Activated T-cell treated with anti-CD3 and anti-CD28 coated beads, Interleukin-2, amount 50 U/mL, for 4 hours (primary cell): ENCODE measurements at regions not wholly inside any gene's neighbourhood (a gene's known extent, or its start where the extent isn't known, plus 50 kb on each side); places are given as distances from the start of the nearest gene placed in this dataset.

Source experiments
- ATAC-seq, 2 donors: fragments of 200-7000 bp; cut with Tn5 transposase; one replicate each; pipeline ENCODE4 v1.10.0; 2021
- DNase-seq: peaks from one replicate; pipeline ENCODE4 v3.0.0-alpha.2; 2020
- H3K27me3 Mint-ChIP-seq: one replicate; pipeline ENCODE4 v1.8.0; 2021; ENCODE audit warnings: low read depth, mixed read lengths
- H3K36me3 Mint-ChIP-seq: one replicate; pipeline ENCODE4 v1.8.0; 2022; ENCODE audit warnings: mixed read lengths; ENCODE audit not compliant: insufficient read depth
- H3K4me1 Mint-ChIP-seq: one replicate; pipeline ENCODE4 v1.8.0; 2021; ENCODE audit warnings: low read depth, mixed read lengths
- H3K4me3 Mint-ChIP-seq: one replicate; pipeline ENCODE4 v1.8.0; 2021; ENCODE audit warnings: mild to moderate bottlenecking, moderate library complexity, mixed read lengths
- H3K9me3 Mint-ChIP-seq: one replicate; pipeline ENCODE4 v1.8.0; 2021; ENCODE audit warnings: mixed read lengths

DNA sequence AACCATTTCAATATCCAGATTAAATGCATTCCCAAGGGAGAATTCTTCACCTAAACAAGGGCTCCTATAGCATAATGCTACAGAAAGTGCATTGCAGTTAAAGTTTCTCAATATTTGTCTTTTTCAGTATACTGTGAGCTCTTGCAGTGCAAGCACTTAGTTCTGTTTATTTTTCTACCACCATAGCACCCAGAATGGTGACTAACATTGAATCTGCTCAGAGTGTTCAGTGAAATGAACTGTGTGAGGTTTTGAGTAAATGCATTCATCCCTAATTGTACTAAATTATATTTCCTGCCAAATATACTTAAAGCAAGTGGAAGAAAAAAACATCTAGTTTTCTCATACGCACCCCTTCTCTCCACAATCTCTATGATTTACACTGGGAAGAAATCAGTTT lies 383.9 kb downstream of the PCDH7 start:
- Mint-ChIP-seq H3K4me3 (no peak overlapping the region), H3K9me3 (peaks cover 3% of the 10 kb centered on the region), H3K4me1 (no peaks in the 10 kb centered on the region), H3K36me3 (no peaks in the 10 kb centered on the region), H3K27me3 (no peaks in the 10 kb centered on the region)
- DNase-seq (no peak), ATAC-seq (no peak)

DNA sequence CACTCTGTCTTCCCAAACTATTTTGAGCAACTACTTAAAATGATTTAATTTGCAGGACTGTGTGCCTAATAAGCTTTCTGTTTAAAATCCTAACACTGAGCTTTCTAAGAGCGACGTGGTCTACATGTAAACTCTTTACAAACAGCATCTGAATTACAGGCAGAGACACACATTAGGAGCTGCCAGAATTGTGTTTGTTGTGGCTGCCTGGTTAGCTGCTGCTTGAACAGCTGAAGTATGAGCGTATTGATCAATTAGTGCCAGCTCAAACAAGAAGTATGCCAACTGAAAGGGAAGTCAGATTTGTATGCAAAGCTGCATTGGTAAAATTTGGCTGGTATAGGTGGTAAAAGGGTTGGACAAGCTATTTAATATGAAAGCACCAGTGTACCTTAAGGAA lies 384.4 kb downstream of the PCDH7 start:
- H3K9me3 Mint-ChIP-seq: peaks cover 3% of the 10 kb centered on the region
- ATAC-seq (no peak), DNase-seq (no peak)
- no peak overlapping the region for H3K4me3 Mint-ChIP-seq
- H3K4me1 Mint-ChIP-seq: no peaks in the 10 kb centered on the region
- H3K27me3 Mint-ChIP-seq: no peaks in the 10 kb centered on the region
- H3K36me3 Mint-ChIP-seq: no peaks in the 10 kb centered on the region

DNA sequence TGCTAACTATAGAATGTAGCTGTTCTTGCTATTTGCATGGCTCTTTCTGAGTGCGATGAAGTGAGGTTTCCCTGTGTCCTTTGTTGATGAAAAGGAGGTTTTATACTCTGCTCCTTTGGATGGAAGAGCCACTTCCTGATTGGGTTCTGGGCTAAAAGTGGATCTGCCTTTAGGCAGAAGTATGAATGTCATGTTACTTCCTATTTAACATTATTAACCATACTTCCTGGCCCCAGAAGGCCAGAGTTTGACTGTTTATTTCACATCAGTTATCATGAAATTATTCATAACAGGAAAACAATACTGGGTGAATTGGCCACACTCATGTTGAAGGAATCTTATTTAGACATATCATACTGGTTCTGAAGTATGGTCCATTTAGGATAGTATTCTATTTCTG lies 386.2 kb downstream of the PCDH7 start:
- Mint-ChIP-seq H3K9me3 (peaks cover 3% of the 10 kb centered on the region), H3K4me3 (no peak overlapping the region), H3K36me3 (no peaks in the 10 kb centered on the region), H3K4me1 (no peaks in the 10 kb centered on the region), H3K27me3 (no peaks in the 10 kb centered on the region)
- ATAC-seq: no peak
- no peak for DNase-seq

DNA sequence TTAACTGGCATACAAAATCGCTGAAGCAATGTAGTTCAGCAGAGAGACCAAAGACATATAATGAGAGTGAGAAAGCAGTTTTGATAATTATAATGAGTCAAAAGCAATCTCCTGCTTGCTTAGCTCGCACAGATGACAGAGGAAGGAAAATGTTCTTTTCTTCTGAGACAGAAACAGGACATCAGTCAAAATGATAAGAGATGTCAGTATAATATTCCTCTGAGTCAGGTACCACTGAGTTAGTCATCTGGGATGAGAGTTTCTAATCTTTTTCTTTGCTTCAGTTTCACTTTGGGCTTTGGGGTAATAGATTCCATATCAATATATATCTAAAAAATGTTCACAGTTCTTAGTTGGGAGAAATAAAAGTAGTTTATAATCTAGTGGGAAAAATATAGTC lies 387.2 kb downstream of the PCDH7 start:
- Mint-ChIP-seq H3K4me3 (no peak overlapping the region), H3K4me1 (no peaks in the 10 kb centered on the region), H3K9me3 (peaks cover 3% of the 10 kb centered on the region), H3K36me3 (no peaks in the 10 kb centered on the region), H3K27me3 (no peaks in the 10 kb centered on the region)
- ATAC-seq (no peak), DNase-seq (no peak)

DNA sequence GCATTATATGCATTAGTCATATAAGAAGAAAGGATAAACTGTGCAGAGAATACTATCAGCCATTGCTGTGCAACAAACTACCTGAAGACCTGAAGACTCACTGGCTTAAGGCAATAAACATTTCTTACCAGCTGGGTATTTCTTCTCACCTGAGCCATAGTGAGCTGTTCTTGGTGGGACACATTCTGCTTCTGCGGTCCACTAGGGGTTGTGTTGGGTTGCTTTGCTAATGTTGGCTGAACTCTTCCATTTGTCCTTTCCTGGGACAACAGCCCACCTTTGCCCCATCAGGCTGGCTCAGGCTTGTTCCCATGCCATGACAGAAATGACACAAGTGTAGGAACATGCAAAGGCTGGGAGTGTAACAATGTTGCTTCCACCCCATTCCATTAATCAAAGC lies 388.6 kb downstream of the PCDH7 start:
- Mint-ChIP-seq H3K9me3 (no peaks in the 10 kb centered on the region), H3K4me1 (no peaks in the 10 kb centered on the region), H3K4me3 (no peak overlapping the region), H3K36me3 (no peaks in the 10 kb centered on the region), H3K27me3 (no peaks in the 10 kb centered on the region)
- no peak for DNase-seq
- no peak for ATAC-seq

DNA sequence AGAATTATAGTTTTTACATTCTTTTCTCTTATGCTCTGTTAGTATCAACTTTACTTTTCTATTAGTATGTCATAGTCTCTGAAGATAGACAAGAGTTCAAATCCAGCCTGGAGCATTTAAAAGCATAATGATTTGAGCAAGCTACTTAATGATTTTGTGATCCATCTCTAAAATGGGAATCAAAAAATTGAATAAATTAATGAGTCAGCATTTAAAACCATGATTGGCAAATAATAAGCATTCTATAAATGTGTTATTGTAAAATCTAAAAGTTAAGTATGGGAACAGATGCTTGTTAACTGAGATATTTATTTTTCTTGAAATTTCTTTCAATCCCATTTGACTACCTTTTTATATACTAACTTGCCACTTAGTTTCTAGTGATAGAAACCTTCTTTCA lies 391.6 kb downstream of the PCDH7 start:
- Mint-ChIP-seq H3K36me3 (no peaks in the 10 kb centered on the region), H3K27me3 (no peaks in the 10 kb centered on the region), H3K4me3 (no peak overlapping the region), H3K4me1 (no peaks in the 10 kb centered on the region), H3K9me3 (no peaks in the 10 kb centered on the region)
- DNase-seq (no peak), ATAC-seq (no peak)

DNA sequence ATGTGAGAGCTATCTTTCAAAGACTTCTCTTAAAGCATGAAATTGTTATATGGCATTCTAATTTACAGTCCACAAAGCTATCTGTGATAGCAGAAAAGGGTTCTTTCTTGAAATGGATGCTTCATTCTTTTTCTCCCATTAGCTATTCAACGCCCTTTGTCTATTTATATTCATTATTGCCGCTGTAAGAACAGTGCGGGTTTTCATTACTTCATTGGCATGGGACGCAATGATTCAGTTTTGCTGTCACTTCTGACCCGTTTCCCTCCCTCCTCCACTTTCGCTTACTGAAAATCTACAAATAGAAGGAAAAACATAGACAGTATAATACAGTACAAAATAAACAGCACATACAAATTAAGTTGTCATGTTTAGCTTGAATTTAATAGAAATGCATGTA lies 394.6 kb downstream of the PCDH7 start:
- no peak for DNase-seq
- H3K4me3 Mint-ChIP-seq: no peak overlapping the region
- H3K4me1 Mint-ChIP-seq: no peaks in the 10 kb centered on the region
- ATAC-seq: no peak
- no peaks in the 10 kb centered on the region for H3K9me3 Mint-ChIP-seq
- no peaks in the 10 kb centered on the region for H3K27me3 Mint-ChIP-seq
- no peaks in the 10 kb centered on the region for H3K36me3 Mint-ChIP-seq

DNA sequence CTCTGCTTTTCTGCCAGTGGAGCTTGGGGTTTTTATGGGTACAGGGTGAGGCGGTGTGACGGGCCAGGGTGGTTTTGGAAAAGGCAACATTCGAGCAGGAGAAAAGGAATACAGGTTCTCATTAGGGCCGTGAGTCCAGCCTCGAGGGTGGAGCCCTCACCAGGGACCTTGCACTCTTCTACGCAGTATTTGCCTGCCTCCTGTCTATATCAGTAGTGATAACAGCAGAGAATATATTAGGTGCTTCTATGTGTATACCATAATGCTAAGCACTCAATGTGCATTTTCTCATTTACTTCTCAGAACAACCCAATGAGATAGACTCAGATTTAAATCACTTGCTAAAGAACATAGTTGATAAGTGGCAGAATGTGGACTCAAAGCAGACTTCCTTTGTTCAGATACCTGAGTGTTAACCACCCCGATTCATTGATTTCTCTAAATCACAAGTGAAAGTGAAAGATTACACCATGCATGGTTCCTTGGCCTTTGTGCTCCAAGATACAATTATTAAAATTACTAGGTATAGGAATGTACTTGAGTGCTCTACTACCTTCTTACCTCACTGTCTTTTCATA lies 403.9 kb downstream of the PCDH7 start:
- DNase-seq: no peak
- Mint-ChIP-seq H3K4me1 (no peaks in the 10 kb centered on the region), H3K27me3 (no peaks in the 10 kb centered on the region), H3K9me3 (peaks cover 11% of the 10 kb centered on the region), H3K4me3 (no peak overlapping the region), H3K36me3 (no peaks in the 10 kb centered on the region)
- ATAC-seq: no peak

DNA sequence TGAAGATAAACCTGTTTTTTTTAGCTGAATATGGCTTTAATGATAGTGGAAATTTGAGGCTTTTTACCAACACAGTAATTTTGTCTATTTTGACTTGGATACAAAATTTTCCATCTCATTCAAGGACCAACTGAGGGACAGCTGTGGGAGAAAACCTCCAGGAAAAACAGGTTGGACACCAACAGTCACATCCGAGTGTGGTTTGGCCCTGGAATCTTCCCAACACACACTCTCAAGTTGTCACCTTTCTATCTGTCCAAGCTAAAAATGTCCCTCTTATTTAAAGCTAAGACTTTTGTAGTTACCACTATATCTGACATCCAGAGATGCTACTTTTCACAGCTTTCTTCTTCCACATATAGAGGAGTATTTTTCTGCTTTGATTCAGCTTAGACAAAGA lies 404.9 kb downstream of the PCDH7 start:
- ATAC-seq (no peak), DNase-seq (no peak)
- H3K36me3 Mint-ChIP-seq: no peaks in the 10 kb centered on the region
- no peaks in the 10 kb centered on the region for H3K4me1 Mint-ChIP-seq
- no peak overlapping the region for H3K4me3 Mint-ChIP-seq
- no peaks in the 10 kb centered on the region for H3K27me3 Mint-ChIP-seq
- H3K9me3 Mint-ChIP-seq: peaks cover 13% of the 10 kb centered on the region

DNA sequence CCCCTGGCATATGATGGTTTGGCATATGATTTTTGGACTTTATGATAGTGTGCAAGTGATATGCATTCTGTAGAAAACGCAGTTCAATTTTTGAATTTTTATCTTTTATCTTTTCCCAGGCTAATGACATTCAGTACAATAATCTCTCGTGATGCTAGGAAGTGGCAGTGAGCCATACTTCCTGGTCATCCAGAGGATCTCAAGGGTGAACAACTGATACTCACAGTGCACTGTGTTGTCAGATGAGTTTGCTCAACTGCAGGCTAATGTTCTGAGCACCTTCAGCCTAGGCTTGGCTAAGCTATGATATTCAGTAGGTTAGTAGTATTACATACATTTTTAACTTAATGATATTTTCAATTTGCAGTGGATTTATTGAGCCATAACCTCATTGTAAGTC lies 405.3 kb downstream of the PCDH7 start:
- Mint-ChIP-seq H3K4me3 (no peak overlapping the region), H3K27me3 (no peaks in the 10 kb centered on the region)
- ATAC-seq: no peak

DNA sequence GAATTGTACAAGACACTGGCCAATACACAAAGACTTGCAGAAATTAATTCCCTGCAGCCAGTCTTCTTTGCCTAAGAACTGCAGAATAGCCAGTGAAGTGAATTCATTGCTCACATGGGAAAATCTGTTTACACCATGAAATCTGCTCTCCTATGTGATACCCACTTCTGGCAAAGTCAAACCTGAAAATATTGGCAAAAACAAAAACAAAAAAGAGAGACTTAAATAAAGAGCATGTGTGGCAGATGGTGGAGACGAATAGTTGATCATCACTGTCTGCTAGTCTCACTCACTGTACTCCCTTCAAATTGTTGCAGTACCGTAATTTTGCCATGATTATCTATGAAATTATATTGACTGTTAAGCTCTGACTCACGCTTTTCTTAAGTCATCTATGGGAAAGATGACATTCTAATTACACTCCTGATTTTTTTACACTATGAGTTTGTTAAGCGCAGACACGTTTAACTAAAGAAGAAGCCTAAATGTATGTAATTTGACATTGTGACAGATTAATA lies 406.8 kb downstream of the PCDH7 start:
- Mint-ChIP-seq H3K9me3 (peaks cover 16% of the 10 kb centered on the region), H3K4me3 (no peak overlapping the region), H3K36me3 (no peaks in the 10 kb centered on the region), H3K4me1 (no peaks in the 10 kb centered on the region), H3K27me3 (no peaks in the 10 kb centered on the region)
- DNase-seq (no peak), ATAC-seq (no peak)

More for the DNA sequence above, 405.3 kb downstream of the PCDH7 start:
- no peaks in the 10 kb centered on the region for H3K36me3 Mint-ChIP-seq
- H3K9me3 Mint-ChIP-seq: peaks cover 10% of the 10 kb centered on the region
- no peak for DNase-seq
- no peaks in the 10 kb centered on the region for H3K4me1 Mint-ChIP-seq

DNA sequence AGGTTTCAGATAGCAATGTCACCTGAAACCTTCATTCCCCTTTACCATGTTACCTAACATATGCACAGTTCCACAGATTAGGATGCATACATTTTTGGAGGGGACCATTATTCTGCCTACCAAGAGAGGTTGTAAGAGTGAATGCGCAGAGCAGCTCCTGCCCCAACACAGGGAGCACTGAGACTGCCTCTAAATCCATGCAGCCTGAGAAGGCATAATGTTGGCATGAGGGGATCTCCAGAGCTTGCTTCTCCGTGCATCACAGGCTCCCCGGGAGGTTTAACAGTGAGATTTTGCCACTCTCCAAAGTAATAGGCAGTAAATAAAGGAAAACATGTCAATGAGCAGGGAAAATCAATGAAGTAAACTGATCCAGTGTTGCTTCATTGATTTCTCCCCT lies 410.8 kb downstream of the PCDH7 start:
- Mint-ChIP-seq H3K9me3 (peaks cover 12% of the 10 kb centered on the region), H3K36me3 (no peaks in the 10 kb centered on the region), H3K27me3 (no peaks in the 10 kb centered on the region), H3K4me3 (no peak overlapping the region), H3K4me1 (no peaks in the 10 kb centered on the region)
- DNase-seq (no peak), ATAC-seq (no peak)

DNA sequence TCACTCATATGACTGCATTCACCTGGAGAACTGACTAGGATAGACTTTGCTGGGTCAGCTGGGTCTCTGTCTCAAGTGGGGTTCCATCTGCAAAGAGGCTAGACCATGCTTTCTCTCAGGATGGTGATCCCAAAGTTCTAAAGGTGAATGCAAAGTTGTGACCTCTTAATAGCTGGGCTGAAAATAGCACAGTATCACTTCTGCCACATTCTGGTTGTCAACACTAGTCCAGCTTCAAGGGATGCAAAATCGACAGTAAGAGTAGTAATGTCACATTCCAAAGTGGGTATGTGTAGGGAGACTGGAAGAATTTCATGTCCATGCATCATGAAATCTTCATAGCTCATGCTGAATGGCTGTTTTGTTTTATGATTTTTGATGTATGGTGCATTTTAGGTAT lies 414.6 kb downstream of the PCDH7 start:
- H3K9me3 Mint-ChIP-seq: peaks cover 22% of the 10 kb centered on the region

DNA sequence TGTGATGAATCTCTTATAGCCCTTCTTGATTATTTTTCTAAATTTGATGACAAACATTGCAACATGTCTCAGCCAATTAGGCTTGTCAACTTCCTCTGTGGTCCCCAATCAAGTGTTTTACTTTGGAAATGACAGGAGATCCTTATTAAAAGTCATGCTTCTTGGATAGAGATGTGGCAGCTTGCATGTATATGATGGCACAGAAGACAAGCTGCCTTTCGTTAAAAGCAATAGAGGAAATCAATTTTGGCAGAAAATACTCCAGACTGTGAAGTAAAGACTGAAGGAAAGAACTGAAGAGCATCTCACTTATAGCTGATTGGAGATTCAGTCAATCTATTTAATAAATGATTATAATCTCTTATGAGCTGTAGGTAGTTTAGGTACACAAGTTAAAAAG lies 419.6 kb downstream of the PCDH7 start:
- peaks cover 21% of the 10 kb centered on the region for H3K9me3 Mint-ChIP-seq
- ATAC-seq: no peak
- DNase-seq: no peak
- no peaks in the 10 kb centered on the region for H3K36me3 Mint-ChIP-seq
- no peaks in the 10 kb centered on the region for H3K27me3 Mint-ChIP-seq
- no peaks in the 10 kb centered on the region for H3K4me1 Mint-ChIP-seq
- no peak overlapping the region for H3K4me3 Mint-ChIP-seq

More for the DNA sequence above, 414.6 kb downstream of the PCDH7 start:
- Mint-ChIP-seq H3K36me3 (no peaks in the 10 kb centered on the region), H3K27me3 (no peaks in the 10 kb centered on the region), H3K4me3 (no peak overlapping the region), H3K4me1 (no peaks in the 10 kb centered on the region)
- DNase-seq (no peak), ATAC-seq (no peak)

DNA sequence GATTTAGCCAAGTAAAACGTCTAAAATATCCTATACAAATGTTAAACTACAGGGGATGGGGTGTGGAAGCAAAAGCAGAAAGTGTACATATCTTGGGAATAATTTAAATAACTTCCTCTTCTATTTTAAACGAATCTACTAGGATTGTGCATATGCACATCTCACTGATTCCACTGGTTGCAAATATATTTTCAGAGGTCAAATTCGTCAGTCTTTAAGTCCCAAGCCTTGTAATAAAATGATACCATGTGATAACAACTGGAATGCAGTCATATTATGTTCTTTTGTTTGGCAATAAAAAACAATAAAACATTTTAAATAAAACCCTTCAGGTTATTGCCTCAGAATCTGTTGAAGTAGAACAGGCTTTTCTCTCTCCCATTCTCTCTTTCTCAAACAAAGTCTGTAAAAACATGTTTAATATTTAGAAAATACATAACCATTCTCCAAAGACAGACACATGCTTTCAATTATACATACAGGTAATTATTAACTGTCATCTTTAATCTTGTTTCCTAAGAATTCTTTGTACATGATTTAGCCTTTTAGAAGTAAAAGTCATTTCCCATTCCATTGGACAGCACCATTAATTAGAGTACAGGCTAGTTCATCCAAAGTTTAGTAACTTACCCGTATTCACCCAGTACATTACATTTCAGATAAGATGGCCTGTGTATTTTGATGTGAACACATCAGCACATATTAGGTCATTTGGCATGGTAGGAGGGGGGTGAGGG lies 421.1 kb downstream of the PCDH7 start:
- no peaks in the 10 kb centered on the region for H3K27me3 Mint-ChIP-seq
- no peak overlapping the region for H3K4me3 Mint-ChIP-seq
- DNase-seq: no peak
- H3K9me3 Mint-ChIP-seq: peaks cover 24% of the 10 kb centered on the region
- no peaks in the 10 kb centered on the region for H3K4me1 Mint-ChIP-seq
- no peaks in the 10 kb centered on the region for H3K36me3 Mint-ChIP-seq
- ATAC-seq: no peak
